C4-2B (cell line): ENCODE measurements at regions not wholly inside any gene's neighbourhood (a gene's known extent, or its start where the extent isn't known, plus 50 kb on each side); places are given as distances from the start of the nearest gene placed in this dataset.

Experiments used
- ZFX ChIP-seq: fragments of 450-650 bp; IDR thresholded peaks from 2 replicates; pipeline ENCODE4 v1.6.1; 2017
- TF ChIP-seq, protein P1 (sequence below): fragments of 450-650 bp; conservative IDR thresholded peaks from 2 replicates; pipeline ENCODE4 v1.5.1; 2017; ENCODE audit warnings: mild to moderate bottlenecking

DNA sequence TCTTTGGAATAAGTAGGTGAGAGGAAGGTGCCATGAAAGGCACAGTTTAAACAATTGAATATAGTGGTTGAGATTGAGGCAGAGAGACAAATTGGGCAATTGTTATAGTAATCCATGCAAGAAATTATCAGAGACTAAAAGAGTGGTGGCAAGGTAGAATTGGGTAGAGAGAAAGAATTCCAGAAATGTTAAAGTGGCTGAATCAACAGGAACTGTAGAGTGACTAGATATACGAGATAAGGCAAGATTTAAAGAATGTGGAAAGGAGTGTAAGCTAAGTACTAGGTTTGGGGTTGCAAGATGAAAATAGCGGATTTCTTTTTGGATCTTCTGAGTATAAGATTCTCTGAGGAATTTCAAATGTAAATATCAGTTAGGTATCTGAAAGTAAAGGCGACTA is 285.2 kb downstream of the DMRTA1 start:
- TF ChIP-seq, protein P1, sequence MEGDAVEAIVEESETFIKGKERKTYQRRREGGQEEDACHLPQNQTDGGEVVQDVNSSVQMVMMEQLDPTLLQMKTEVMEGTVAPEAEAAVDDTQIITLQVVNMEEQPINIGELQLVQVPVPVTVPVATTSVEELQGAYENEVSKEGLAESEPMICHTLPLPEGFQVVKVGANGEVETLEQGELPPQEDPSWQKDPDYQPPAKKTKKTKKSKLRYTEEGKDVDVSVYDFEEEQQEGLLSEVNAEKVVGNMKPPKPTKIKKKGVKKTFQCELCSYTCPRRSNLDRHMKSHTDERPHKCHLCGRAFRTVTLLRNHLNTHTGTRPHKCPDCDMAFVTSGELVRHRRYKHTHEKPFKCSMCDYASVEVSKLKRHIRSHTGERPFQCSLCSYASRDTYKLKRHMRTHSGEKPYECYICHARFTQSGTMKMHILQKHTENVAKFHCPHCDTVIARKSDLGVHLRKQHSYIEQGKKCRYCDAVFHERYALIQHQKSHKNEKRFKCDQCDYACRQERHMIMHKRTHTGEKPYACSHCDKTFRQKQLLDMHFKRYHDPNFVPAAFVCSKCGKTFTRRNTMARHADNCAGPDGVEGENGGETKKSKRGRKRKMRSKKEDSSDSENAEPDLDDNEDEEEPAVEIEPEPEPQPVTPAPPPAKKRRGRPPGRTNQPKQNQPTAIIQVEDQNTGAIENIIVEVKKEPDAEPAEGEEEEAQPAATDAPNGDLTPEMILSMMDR, result no peak
- no peak for TF ChIP-seq ZFX
